Activated T-cell treated with anti-CD3 and anti-CD28 coated beads, Interleukin-2, amount 50 U/mL, for 72 hours (primary cell): ENCODE measurements at regions not wholly inside any gene's neighbourhood (a gene's known extent, or its start where the extent isn't known, plus 50 kb on each side); places are given as distances from the start of the nearest gene placed in this dataset.

Experiments
- ATAC-seq, 2 donors: fragments of 150-1000 bp; cut with Tn5 transposase; replicated peaks in 1 of 2; 2 replicates each; pipeline ENCODE4 v1.10.0; 2021; ENCODE audit warnings: moderate library complexity in 2 of 2, mild to moderate bottlenecking in 1 of 2
- DNase-seq, 2 donors: peaks; one replicate each; pipeline ENCODE4 v3.0.0; 2021 to 2022; ENCODE audit warnings: mixed read lengths in 1 of 2
- H3K27ac Mint-ChIP-seq: one replicate; pipeline ENCODE4 v1.8.0; 2022; ENCODE audit warnings: mild to moderate bottlenecking, moderate library complexity, mixed read lengths
- H3K27me3 Mint-ChIP-seq: one replicate; pipeline ENCODE4 v1.8.0; 2022; ENCODE audit warnings: low read depth, mixed read lengths
- H3K36me3 Mint-ChIP-seq, 2 donors: one replicate each; pipeline ENCODE4 v1.8.0; 2022; ENCODE audit warnings: mixed read lengths in 2 of 2, mild to moderate bottlenecking in 1 of 2; ENCODE audit not compliant: insufficient read depth in 2 of 2
- H3K4me1 Mint-ChIP-seq: one replicate; pipeline ENCODE4 v1.8.0; 2022; ENCODE audit warnings: low read depth, mixed read lengths
- H3K4me3 Mint-ChIP-seq, 2 donors: one replicate each; pipeline ENCODE4 v1.8.0; 2022; ENCODE audit warnings: mild to moderate bottlenecking in 2 of 2, mixed read lengths in 2 of 2, moderate library complexity in 2 of 2
- H3K9me3 Mint-ChIP-seq, 2 donors: one replicate each; pipeline ENCODE4 v1.8.0; 2022; ENCODE audit warnings: mixed read lengths in 2 of 2

DNA sequence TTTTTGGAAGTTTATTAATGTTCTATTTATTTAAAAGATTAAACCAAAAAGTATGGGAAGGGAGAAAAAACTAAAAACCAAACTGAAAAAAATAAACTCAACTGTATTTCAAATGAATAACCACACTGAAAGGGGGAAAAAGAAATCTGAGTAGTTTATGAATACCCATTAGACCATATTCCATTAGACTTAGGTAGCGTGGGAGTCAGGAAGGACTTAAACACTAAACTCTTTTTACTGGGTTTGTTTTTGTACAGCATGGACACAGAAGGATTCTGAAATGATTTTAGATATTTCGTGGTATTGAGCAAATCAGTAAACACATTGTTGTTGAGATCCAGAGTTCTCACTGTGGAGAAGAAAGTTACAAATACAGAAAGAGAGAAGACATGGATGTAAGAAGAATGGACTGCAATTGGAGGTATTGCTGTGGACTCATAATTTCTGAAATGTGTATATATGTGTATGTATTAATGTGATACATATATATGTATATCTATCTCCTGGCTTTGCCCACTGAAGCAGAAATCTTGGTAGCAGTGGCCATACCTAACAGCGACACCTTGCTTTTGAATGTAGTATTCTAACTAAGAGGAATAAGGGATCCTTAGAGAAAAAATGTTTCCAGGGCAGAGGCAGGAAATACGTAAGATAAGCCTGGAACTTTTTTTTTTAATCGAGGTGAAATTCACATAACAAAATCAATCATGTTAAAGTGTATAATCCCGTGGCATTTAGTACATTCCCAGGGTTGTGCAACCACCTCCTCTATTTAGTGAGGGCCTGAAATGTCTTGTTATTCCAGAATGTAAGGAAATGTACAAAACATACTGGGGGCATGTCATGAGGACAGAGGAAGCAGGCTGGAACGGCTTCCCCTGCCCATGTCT lies 228.8 kb downstream of the SMARCA2 start:
- peaks cover 32% of the 10 kb centered on the region for H3K27me3 Mint-ChIP-seq
- DNase-seq: no peak
- peaks cover 19% of the 10 kb centered on the region for H3K4me1 Mint-ChIP-seq
- H3K36me3 Mint-ChIP-seq: peaks cover 0 to 2% of the 10 kb centered on the region in 2 donors
- H3K4me3 Mint-ChIP-seq: no peak overlapping the region
- ATAC-seq: no peak
- H3K27ac Mint-ChIP-seq: no peak overlapping the region
- peaks cover 0 to 2% of the 10 kb centered on the region in 2 donors for H3K9me3 Mint-ChIP-seq

DNA sequence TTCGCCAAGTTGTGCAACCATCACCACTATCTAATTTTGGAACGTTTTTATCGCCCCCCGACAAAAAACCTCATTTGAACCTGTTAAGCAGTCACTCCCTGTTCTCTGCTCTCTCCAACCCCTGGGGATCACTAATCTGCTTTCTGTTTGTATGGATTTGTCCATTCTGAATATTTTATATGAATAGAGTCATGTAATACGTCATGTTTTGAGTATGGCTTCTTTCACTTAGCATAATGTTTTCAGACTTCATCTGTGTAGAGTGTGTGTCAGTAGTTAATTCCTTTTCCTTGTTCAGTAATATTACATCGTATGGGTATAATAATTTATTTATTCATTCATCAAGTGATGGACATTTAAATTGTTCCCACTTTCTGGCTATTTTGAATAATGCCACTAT lies 232.2 kb downstream of the SMARCA2 start:
- H3K4me3 Mint-ChIP-seq: no peak overlapping the region
- H3K27me3 Mint-ChIP-seq: peaks cover 18% of the 10 kb centered on the region
- no peak for ATAC-seq
- peaks cover 0 to 2% of the 10 kb centered on the region in 2 donors for H3K9me3 Mint-ChIP-seq
- no peak overlapping the region for H3K27ac Mint-ChIP-seq
- peaks cover 8% of the 10 kb centered on the region for H3K4me1 Mint-ChIP-seq
- peaks cover 2% of the 10 kb centered on the region in 2 donors for H3K36me3 Mint-ChIP-seq
- DNase-seq: no peak

DNA sequence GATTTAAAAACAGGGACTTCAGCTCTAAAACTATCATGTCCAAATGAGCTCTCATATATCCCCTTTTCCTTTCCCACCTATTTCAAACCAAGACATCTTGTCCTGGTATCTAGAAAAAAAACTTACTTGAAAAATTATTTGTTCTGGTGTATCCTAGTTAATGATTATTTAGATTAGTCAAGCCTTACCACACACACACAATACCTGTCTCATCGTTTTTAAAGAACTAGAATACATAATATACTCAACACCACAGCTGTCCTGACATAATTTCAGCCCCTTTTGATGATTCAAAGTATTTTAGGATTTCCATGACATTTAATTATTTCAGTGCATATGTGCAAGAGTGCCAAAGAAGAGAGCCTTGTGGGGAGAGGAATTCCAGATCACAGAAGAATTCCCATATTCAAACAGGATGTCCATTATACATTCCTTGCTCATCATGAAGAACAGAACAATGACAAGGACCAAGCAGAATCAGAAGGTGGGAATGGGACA lies 233.7 kb downstream of the SMARCA2 start:
- peaks cover 2% of the 10 kb centered on the region in 2 donors for H3K36me3 Mint-ChIP-seq

DNA sequence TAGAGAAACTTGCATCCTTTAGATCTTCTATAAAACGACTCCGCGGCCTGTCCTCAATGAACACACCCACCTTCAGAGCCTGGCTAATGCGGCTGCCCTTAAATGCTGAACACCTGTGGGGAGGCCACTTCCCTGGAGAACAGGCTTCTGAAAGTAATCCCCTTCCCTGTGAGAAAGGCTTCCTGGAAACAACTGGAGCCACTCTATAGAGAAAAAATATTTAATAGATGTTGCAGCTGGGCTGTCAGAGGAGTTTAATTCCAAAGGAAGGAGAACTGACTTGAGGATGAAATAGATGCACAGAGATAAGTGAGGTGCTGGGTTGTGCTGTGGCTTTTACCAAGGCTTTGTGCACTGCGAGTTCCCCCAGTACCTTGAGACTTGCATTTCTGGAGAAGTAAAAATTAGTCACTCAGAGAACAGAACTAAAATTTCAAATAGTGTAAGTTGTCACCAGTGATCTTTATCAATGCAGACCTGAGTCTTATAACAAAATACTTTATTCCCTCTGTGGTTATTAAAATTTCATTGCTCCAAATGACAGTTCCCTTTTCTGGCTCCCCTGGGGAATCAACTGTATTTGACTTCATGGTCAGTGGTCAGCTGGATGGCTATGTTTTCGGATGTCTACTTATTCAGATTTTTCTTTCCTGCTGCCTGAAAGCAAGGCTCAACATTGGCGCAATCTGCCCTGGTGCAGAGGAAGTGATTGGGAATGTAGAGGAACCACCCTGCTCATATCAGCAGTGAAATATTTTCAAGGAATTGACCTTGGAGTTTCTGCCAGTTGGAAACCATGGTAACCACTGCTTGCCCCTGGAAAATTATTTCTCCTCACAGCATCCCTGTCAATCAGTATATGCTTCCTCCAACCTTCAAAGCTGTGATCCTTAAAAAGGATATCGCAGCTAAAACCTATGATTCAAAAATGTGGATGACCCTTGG lies 238.8 kb downstream of the SMARCA2 start:
- Mint-ChIP-seq H3K27me3 (no peaks in the 10 kb centered on the region), H3K36me3 (peaks cover 0 to 2% of the 10 kb centered on the region in 2 donors), H3K27ac (no peak overlapping the region), H3K4me1 (no peaks in the 10 kb centered on the region), H3K4me3 (no peak overlapping the region), H3K9me3 (no peaks in the 10 kb centered on the region)
- ATAC-seq (no peak), DNase-seq (no peak)

More for the DNA sequence above, 233.7 kb downstream of the SMARCA2 start:
- no peak overlapping the region for H3K27ac Mint-ChIP-seq
- no peaks in the 10 kb centered on the region for H3K4me1 Mint-ChIP-seq
- ATAC-seq (no peak), DNase-seq (no peak)
- H3K9me3 Mint-ChIP-seq: peaks cover 0 to 2% of the 10 kb centered on the region in 2 donors
- no peak overlapping the region for H3K4me3 Mint-ChIP-seq
- H3K27me3 Mint-ChIP-seq: peaks cover 3% of the 10 kb centered on the region

DNA sequence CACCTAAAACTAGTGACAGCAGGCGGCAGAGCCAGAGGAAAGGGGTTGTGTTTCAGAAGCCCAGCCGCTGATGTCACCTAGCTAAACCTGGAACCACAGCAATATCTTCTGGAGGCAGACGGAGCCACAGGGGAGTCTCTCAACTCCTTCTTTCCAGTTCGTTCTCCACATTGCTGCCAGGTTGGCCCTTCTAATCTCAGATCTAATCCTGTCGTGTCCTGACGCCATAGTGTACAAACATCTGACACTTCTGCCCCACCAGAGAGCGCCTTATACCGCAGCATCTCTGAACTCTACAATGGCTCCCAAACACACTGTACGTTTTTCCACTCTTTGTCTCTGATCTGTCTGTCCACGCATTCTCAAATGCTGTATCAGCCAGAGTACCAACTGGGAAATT lies 240.0 kb downstream of the SMARCA2 start:
- Mint-ChIP-seq H3K36me3 (peaks cover 0 to 1% of the 10 kb centered on the region in 2 donors), H3K27me3 (no peaks in the 10 kb centered on the region), H3K4me3 (no peak overlapping the region), H3K27ac (no peak overlapping the region), H3K9me3 (no peaks in the 10 kb centered on the region), H3K4me1 (no peaks in the 10 kb centered on the region)
- DNase-seq: no peak
- ATAC-seq: no peak

DNA sequence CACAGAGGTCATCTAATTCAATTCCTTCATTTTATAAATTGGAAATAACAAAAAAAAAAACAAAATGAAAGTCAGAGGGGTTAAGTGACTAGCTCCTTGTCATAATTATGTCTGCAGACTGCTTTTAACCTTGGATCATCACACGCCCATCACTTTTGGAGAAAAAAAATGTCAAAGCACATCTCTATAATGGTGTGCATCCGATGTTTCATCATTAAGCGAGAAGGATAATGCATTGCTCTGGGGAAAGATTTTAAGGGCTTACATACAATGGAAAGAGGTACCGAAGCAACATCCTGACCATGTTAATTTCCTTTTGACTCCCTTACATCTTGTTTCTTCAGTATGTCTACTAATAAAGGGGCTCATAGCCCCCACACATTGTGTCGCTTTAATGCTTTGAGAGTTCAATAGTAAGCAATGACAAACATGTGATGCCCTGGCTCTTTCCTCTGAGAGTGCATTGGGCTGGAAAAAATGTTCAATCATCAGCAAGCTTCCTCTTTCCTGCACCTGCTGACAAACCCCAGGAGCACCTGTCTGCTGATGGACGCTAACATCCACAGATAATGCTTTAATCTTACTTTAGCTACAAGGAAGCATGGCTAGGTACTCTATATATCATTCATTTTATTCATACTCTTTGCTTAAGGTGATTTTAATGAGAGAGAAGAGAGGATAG lies 242.2 kb downstream of the SMARCA2 start:
- Mint-ChIP-seq H3K9me3 (no peaks in the 10 kb centered on the region), H3K36me3 (no peaks in the 10 kb centered on the region), H3K4me3 (no peak overlapping the region), H3K27me3 (no peaks in the 10 kb centered on the region), H3K27ac (no peak overlapping the region), H3K4me1 (no peaks in the 10 kb centered on the region)
- ATAC-seq (no peak), DNase-seq (no peak)

DNA sequence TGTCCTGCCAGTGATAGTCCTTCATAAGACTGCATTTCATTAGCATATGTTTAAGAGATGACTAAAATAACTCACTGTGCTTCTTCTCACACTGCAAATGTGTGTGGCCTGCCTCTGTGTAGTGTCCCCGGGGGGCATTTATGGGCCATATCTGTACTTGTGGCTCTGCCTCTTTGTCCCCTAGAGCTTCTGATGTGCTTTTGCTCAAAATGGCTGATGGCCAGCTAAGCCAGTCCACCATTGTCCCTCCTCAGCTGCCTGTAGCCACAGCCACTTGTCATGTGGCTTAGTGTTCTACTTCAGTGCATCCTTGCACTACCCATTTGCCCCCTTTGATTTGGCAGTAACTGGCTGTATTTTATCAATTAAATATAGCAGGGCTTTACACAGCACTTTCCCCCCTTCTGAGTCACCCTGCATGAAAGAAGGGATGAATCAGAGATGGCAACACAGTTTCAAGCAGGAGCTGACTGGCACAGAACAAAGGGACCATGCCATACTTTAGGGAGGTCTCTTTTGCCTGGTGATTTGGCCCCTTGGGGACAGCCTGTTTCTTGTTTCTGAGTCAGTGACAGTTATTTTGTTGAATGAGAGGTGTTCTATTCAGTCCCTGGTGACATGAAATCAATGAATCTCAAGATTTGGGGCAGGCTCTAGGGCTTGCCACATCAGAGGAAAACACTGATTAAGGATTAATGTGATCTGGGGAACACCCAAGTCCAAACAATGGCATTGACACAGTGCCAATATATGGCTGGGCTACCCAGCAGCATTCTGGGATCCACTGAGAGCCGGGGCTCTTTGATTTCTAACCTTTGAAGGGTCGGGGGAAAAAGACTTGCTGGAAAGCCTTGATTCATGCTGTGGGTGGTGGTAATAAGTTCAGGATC lies 245.5 kb downstream of the SMARCA2 start:
- ATAC-seq (peak; percentile 64 to 72), DNase-seq (no peak)
- no peaks in the 10 kb centered on the region for H3K27me3 Mint-ChIP-seq
- no peak overlapping the region for H3K4me3 Mint-ChIP-seq
- no peaks in the 10 kb centered on the region for H3K4me1 Mint-ChIP-seq
- no peaks in the 10 kb centered on the region for H3K36me3 Mint-ChIP-seq
- H3K27ac Mint-ChIP-seq: no peak overlapping the region
- no peaks in the 10 kb centered on the region for H3K9me3 Mint-ChIP-seq

DNA sequence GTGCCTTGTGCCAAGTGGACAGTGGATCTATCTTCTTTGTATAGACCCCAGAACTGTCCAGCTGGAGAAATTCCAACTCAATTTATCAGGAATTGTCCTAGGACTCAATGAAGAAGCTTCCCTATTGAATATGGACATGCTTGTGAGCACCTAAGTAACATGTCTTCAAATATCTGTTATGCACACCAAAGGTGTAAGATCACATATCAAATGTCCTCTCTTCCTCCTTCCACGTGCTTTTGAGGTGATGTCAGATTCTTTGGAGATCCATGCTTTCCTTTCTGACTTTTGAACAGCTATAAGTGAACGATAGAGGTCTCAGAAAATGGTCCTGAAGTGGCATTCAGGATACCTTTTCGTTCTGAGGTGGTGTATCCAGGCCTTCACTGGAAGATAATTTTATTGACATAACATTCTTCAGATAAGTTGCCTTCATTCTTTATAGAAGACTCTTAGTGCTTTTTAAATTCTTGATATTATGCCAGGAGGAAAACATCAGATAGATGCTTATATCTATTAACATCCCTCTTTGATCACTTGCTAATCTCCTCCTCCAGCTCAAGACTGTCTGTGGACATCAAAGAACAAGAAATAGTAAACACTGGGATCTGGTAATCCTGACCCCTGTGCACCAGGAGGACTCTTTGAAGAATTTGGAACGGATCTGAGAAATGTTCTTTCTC lies 246.4 kb downstream of the SMARCA2 start:
- DNase-seq: no peak
- no peak for ATAC-seq
- no peaks in the 10 kb centered on the region for H3K27me3 Mint-ChIP-seq

DNA sequence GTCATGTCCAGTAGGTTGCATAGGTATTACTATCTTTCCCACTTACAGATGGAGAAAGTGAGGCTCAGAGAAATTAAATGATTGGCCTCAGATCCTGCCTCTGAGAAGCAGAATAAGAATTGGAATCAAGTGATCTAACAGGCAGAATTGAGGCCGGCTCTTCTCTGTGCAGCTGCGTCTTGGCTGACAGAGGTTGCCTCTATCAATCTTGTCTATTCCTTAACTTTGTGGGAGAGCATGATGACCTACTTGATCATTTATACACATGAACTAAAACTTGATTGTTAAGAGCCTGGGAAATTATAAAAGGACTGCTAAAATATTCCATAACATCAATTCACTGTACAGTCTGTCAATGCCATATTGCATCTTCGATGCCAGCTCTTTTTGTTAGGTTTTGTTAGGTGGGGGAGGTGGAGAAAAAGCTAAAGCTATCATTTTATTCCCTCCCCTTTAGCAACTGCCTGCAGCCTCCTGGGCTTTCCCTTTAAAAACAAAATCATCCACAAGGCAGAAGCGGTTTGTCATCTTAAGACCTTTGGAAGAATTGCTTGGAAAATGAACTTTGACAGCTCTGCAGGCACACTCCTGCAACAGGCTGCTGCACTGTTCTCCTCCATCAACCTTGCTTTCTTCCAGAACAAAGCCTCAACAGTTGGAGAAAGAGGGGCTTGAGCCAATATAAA lies 247.4 kb downstream of the SMARCA2 start:
- no peak overlapping the region for H3K27ac Mint-ChIP-seq

More for the DNA sequence above, 246.4 kb downstream of the SMARCA2 start:
- no peaks in the 10 kb centered on the region for H3K36me3 Mint-ChIP-seq
- no peaks in the 10 kb centered on the region for H3K4me1 Mint-ChIP-seq
- no peak overlapping the region for H3K4me3 Mint-ChIP-seq
- H3K9me3 Mint-ChIP-seq: no peaks in the 10 kb centered on the region
- no peak overlapping the region for H3K27ac Mint-ChIP-seq

DNA sequence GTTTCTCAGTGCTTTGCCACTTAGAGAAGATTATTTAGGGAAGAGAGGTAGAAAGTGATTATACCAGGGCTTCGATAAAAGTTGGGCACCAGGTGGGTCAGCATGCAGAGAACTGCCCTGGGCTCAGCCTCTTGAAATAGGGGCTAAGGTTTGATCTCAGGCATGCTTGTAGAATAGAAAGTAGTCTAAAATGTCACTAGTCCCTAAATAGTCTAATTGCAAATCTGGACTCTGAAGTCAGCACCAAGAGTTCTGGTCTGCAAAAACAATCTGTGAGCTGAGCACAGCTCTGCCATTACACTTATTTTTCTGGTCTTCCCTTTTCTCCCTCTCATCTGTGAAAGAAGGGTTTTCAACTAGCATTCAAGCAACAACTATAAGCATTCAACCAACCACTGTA lies 248.0 kb downstream of the SMARCA2 start:
- Mint-ChIP-seq H3K27me3 (no peaks in the 10 kb centered on the region), H3K9me3 (no peaks in the 10 kb centered on the region), H3K4me3 (no peak overlapping the region), H3K36me3 (no peaks in the 10 kb centered on the region), H3K27ac (no peak overlapping the region), H3K4me1 (no peaks in the 10 kb centered on the region)
- ATAC-seq (no peak), DNase-seq (no peak)

More for the DNA sequence above, 247.4 kb downstream of the SMARCA2 start:
- no peaks in the 10 kb centered on the region for H3K4me1 Mint-ChIP-seq
- no peaks in the 10 kb centered on the region for H3K36me3 Mint-ChIP-seq
- DNase-seq (no peak), ATAC-seq (no peak)
- H3K27me3 Mint-ChIP-seq: no peaks in the 10 kb centered on the region
- H3K4me3 Mint-ChIP-seq: no peak overlapping the region
- no peaks in the 10 kb centered on the region for H3K9me3 Mint-ChIP-seq

DNA sequence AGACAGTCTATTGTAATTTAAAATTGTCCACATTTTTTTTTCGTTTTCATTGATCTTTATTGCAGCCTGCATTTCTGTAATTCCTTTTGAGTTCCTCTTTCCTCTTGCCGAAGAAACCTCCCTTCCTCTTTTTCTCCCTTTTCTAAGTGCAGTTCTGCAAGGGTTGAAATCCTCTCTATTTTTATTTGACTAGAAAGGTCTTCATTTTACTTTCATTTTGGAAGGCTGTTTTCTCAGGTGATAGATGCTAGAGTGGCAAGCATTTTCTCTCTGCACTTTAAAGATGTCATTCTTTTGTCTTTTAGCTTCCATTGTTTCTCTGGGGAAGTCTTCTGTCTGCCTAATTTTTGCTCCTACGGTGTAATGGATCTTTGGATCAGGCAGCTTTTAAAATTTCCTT lies 248.5 kb downstream of the SMARCA2 start:
- DNase-seq (no peak), ATAC-seq (no peak)
- H3K27ac Mint-ChIP-seq: no peak overlapping the region
- H3K4me1 Mint-ChIP-seq: no peaks in the 10 kb centered on the region
- no peaks in the 10 kb centered on the region for H3K9me3 Mint-ChIP-seq
- peak overlapping the region in 1 of 2 donors; percentile 55 for H3K4me3 Mint-ChIP-seq
- H3K27me3 Mint-ChIP-seq: no peaks in the 10 kb centered on the region
- no peaks in the 10 kb centered on the region for H3K36me3 Mint-ChIP-seq
